HG03097 (cell line): ENCODE measurements at regions not wholly inside any gene's neighbourhood (a gene's known extent, or its start where the extent isn't known, plus 50 kb on each side); places are given as distances from the start of the nearest gene placed in this dataset.
"Not testable (repeated sequence)": the region's sequence is repeated elsewhere in the genome, so short reads cannot be mapped to it uniquely, and the experiment has no call there.

Experiments used
- ATAC-seq: cut with Tn5 transposase; IDR thresholded peaks from one replicate; pipeline ENCODE4 v1.9.1; 2021; ENCODE audit not compliant: unreplicated experiment, low FRiP score

DNA sequence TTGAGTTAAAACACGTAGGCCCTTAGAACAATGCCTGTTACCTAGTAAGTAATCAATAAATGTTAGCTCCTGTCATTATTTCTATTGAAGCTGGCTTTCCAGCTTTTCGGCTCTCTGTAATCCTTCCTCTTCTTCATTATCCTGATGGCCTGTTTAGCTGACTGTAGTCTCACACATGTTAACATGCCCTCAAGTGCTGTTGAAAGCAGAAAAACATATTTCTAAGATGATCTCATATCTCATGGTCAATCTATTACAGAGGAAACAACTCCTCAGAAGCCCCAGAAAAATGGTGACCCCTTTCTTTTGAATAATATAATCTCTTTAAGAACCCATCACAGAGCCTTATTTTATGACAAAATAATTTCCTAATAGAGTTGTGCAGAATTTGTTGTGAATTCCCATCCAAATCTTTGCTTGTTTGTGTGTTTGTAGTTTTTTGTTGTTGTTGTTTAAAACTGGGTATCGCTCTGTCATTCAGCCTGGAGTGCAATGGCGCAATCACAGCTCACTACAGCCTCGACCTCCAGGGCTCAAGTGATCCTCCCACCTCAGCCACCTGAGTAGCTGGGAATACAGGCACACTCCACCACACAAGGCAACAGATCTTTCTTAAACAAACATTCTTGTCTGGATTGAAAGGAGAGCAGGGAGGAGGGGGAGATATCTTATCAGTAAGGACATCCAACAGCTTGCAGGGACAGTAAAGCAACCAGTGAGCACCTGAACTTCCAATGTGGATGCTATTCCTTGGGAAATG is 242.5 kb upstream of the CAND1 start:
- no peak for ATAC-seq

DNA sequence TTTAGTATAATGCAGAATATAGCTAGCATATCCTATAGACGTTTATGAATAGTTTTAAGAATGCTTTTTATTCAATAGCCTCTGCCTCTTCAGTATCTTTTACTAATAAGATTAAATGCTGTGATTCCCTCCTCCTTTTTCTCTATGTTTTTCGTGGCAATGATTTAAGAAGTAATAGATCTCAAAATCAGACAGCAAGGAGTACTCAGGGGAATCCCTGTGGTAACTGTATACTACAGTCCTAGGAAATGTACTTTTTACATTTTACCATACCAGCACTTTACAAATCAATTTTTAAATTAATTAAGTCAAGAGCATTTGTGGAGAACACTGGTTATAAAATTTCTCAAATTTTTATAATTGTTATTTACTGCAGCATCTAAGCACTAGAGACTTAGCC is 240.6 kb upstream of the CAND1 start:
- ATAC-seq, result no peak

DNA sequence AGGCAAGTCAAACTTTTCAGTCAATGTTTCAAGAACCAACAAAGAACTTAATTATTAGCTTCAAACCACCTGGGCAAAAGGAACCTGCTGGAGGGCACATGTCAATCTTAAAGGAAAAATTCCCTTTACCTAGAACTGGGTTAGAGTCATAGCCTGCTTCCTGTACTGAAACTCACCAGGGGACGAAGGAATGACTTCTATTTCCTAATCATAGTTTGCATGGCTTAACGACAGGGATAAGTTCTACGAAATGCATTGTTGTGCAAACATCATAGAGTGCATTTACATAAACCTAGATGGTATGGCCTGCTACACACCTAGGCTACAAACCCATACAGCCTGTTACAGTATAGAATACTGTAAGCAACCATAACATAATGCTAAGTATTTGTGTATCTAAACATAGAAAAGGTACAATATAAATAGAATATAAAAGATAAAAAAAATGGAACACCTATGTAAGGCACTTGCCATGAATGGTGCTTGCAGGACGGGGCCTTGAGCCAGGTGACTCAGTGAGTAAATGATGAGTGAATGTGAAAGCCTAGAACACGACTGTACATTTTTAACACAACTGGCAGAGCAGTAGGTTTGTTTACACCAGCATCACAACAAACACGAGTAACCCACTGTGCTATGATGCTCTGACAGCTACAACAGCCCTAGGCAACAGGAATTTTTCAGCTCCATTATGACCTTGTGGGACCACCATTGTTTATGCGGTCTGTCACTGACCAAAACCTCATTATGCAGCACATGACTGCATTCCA is 234.9 kb upstream of the CAND1 start:
- ATAC-seq, result no peak

DNA sequence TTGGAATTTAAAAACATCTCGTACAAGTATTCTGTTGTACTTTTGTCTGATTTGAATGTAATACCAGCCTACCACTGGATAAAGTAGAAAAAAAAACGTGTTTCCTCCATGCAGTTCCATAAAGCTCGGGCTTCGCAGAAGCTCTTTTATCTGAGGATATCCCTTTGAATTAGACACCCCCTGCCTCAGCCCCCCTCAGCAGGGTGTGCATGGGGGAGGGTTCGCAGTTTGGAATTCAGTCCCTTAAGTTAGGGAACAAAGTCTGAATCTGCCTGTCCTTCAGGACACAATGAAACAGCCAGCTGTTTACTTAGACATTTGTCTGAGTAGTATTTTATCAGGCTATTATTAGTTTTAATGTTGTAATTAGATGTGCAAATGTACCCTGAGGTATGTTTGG is 234.0 kb upstream of the CAND1 start:
- ATAC-seq, result no peak

DNA sequence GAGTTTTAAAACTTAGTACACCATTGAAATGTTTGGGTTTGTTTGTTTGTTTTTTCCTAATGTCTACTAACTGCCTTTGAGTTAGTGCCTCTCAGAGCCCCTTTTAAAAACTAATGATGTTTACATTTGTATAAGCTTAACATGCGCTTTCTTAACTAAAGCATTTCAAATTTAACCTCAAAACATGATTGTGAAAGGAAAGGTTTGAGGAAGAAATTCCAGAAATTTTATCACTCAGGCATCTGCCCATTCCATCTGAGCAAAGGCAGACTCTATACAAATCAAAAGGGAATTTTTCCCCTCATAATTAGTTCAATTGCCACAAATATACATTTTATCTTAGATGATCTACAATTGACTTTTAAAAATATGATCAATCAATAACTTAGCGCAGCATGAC is 230.7 kb upstream of the CAND1 start:
- ATAC-seq, result no peak

DNA sequence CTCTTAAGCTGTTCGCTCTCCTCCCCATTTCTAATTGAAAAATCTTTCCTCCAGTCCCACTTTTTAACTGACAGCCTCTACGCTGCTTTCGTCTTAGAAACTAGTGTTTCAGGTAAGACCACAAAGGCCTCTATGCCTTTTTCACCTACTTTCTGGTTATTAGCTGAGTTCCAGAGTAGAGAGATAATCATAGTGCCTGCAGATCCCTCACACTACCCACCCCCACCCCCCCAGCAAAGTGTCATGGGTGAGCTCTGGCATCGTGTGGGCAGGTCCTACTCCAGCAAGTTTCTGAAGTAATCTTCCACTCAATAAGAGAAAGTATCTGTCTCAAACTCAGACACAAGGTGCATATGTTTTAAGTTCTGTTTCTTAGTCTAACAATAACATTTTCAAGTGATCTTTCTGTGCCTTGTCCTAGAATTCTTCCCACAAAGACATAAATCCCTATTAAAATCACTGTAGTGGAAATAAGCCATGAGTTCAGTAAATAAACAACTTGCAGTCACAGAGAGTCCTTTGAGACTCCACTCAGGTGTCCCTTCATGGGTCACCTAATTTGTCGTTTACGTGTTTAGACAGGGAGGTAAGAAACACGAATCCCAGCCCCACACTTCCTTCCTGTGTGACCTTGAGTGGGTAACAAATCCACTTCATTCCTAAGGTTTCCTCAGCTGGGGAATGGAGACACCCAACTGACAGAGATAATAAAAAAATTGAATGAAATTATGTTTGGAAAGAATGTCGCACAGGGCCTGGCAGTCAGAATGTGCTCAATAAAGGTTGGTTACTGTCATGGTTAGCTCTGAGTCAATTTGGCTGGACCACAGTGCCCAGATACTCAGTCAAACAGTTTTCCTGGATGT is 228.9 kb upstream of the CAND1 start:
- ATAC-seq, result no peak

DNA sequence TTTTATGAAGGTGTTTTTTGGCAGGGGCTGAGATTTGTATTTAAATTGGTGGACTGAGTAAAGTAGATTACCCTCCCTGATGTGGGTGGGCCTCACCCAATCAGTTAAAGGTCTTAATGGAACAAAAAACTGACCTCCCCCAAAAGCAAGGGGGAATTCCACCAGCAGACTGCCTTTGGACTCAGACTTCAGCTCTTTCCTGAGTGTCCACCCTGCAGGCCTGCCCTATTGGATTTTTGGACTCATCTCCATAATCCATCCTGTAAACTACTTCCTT is 228.4 kb upstream of the CAND1 start:
- ATAC-seq, result no peak

DNA sequence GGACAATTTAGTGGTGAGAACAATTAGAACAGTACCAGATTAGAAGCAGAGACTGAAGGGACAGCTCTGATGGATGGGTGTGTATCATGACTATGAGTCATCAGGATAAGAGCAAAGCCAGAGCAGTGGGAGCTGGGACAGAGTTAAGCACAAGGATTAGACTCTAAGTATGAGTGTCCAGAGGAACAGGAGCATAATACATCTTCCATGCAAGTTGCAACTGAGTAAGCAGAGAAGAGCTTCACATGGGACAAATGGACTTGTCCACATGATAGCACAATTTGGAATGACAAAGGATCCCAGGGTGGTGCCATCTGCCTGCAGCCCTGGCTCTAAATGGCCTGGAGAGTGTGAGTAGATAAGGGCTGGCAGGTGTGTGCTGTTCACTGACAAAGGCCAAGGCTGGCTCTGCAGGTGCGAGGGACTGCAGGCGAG is 226.4 kb upstream of the CAND1 start:
- no peak for ATAC-seq

DNA sequence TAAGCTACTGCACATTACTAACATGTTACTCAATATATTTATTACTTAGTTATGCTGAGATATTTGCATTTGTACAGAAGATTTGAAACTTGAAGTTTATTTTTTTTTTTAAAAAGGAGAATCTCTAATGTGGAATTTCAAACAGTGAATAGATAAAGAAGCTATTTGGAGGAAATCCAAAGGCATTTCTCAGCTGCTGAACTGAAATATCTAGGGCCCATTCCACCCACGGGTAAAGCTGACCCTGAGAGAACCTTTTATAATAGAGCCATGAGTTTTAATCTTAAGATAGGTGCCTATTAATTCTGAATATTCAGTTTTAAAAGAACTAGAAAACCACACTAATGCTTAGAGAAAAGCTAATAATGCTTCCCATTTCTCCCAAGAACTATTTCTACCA is 225.4 kb upstream of the CAND1 start:
- ATAC-seq, result no peak

DNA sequence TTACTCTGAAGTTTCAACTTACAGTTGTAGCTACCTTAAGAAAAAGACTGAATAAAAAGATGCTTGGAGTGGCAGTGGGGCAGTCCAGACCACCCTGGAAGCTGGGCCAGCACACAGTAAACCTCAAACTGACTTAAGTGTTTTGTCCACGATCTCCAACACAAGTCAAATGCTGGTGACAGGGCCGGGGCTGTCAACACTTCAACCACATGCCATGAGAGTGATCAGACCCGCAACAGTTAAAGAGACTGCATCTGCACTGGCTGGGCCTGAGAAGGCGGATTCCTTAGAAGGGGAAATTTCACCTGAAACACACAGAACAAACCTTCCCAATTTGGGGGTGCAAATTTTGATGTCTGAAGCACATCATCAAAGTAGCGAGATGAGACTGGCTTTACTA is 223.5 kb upstream of the CAND1 start:
- ATAC-seq, result no peak

DNA sequence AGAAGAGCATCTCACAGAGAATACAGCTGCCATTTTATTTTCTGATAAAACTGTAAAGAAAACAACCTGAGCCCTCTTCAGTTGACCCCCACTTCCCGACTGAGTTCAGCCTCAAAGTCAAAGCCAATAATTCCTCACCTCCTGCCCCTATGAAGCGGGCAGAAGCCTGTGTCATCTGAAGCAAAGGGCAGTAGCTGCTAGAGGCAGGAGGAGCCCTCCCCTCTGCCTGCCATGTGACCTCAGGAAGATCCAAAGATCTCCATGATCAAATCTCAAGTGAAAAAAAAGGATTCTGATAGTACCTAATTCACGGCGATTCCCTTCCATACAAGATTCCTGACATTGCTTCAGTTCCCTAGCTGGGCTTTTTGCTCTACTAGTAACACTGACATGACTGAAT is 223.1 kb upstream of the CAND1 start:
- no peak for ATAC-seq

DNA sequence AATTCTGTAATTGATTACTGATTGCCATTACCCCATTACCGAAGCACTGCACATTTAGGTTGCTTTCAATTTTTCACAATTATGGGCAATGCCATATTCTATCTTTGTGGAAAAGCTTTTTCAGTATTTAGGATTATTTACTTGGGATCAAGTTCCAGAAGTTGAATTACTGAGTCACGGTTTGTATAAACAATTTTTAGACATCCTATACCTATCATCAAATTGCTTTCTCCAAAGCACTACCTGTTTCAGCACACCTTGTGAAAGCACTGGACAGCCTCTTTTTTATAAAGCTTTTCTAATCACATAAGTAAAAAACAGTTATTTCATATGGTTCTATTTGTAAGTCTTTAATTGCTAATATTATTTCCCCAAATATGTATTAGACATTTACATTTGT is 221.5 kb upstream of the CAND1 start:
- no peak for ATAC-seq

DNA sequence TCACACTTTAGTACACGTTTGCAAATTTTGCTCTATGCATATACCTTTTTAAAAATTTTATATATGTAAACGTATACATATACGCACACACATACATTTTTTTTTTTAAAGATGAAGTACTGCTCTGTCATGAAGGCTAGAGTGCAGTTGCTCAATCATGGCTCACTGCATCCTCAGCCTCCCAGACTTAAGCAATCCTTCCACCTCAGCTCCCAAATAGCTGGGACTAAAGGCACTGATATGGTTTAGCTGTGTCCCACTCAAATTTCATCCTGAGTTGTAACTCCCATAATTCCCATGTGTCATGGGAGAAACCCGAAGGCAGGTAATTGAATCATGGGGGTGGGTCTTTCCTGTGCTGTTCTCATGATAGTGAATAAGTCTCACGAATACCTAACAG is 220.8 kb upstream of the CAND1 start:
- no peak for ATAC-seq

DNA sequence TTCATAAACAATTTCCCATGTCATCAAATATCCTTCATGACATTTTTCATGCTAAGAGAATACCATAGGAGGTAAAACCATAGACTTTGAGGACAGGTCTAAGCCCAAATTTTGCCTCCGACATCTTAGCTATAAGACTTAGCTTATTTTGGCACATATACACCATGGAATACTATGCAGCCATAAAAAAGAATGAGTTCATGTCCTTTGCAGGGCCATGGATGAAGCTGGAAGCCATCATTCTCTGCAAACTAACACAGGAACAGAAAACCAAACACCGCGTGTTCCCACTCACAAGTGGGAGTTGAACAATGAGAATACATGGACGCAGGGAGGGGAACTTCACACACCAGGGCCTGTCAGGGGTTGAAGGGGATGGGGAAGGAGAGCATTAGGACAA is 220.0 kb upstream of the CAND1 start:
- ATAC-seq, result not testable (repeated sequence)

DNA sequence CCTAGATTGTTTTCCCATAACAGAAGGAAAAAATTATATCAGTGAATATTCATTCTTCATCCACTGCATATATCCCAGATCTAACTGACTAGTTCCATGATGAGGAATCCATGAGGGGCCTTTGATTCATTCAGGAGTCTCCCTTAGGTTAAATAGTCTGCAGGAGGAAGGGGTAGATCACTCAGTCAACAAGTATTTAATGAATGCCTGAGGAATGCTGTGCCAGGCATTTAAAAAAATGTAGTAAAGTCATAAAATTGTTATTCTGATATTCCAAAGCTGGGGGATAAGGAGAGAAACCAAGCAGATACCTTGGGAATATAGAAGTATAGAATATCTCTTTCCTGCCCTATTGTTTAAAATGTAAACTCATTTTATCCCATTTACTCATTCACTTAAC is 216.2 kb upstream of the CAND1 start:
- no peak for ATAC-seq

DNA sequence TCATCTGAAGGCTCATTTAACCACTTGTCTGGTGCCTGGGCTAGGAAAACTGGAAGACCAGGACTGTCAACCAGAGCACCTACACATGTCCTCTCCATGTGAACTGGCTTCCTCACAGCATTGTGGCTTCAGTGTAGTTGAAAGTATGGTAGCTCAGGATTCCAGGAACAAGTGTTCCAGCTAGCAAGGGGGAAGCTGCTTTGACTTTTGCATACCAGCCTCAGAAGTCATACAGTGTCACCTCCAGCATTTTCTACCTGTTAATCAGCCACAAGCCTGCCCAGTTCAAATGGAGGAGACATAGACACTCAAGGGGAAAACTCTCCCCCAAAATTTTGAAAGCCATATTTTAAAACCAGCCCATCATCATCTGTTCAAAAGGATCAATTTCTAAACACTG is 212.8 kb upstream of the CAND1 start:
- ATAC-seq, result no peak

DNA sequence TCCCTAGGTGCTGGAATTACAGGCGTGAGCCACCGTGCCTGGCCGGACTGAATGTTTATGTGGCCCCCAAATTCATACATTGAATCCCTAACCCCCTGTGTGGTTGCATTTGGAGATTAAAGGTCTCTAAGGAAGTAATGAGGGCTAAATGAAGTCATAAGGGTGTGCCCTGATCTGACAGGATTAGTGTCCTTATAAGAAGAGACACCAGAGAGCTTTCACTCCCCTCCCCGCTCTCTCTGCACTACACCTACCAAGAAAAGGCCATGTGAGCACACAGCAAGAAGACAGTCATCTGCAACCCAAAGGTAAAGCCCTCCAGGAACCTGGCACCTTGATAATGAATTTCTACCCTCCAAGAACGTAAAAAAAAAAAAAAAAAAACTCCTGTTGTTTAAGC is 212.1 kb upstream of the CAND1 start:
- ATAC-seq, result no peak

DNA sequence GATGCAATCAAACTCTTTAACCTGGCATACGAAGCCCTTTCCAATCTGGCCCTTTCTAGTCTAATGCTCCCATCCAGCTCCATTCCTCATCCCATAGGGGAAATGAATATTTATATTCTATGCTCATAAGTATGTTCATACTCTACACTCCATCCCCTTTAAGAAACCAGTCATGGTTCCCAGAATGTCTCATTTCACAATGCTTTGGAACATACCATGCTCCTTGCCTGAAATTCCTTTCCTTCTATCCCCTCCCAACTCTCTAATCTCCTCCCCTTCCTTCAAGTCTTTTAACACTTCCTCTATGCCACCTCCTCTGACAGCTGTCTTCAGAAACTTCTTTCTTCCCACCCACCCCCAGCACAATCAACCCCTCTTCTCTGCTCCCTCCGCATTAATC is 207.0 kb upstream of the CAND1 start:
- no peak for ATAC-seq

DNA sequence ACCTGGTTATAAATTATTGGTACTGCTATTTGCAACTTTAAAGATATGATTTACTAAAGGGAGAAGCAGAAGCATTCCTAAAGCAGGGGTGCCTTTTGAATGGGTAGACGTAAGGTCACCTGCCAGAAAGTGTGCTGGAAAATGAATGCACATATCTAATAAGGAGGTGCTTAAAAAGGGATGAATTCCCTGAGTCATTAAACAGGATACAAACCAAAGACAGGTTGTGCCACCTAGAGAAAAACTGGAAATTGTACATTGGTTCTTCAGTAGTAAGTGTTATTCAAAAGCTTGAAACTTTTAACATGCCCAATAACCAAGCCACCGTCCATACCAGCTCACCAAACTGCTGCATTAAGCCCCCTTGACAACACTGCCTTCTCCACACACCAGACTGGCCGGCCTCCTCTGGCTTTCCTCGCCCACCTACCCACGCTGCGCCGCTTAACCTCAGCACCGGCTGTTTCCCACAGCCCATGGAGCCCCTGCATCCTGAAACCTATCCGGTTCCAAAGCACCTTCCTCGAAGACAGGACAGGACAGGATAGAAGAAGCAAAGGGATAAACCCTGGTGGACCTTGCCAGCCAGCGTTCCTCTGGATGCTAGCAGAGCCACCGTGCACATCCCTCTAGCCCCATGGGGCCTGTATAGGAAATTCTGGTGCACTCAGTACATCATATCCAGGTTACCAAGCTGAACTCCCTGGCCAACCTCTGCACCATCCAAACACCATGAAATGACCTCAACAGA is 201.5 kb upstream of the CAND1 start:
- ATAC-seq, result no peak

DNA sequence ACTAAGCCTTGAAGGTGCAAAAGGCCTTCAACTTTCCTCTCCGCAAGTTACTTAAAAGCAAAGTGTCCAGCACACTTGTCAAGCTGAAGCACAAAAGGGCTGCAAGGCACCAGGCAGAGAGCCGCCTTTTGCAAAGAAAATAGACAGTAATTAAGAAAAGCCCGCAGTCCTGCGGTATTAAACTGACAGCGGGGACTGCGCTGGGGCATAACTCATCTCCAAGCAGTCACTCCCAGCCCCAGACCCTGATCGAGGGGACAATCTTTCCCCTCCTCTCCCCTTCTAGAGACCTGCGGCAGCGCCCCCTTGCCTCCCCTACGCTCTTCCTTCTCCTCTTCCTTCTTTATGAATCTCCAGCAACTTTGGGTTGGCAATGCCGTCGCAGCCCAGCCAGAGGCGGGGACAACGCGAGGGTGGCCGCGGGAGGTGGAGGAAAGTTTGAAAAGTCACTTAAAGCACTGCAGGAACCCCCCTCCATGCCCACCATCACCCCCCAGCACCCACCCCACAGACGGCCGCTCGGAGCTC is 200.9 kb upstream of the CAND1 start:
- no peak for ATAC-seq
